ENCODE measurements at regions not wholly inside any gene's neighbourhood (a gene's known extent, or its start where the extent isn't known, plus 50 kb on each side); places are given as distances from the start of the nearest gene placed in this dataset.

- Histone ChIP-seq H3K9me3 (ENCODE audit: control insufficient read depth, insufficient read depth, low read length) (no peaks in the 10 kb centered on the region), H3K4me2 (ENCODE audit: low read length) (no peak overlapping the region), H3F3A (ENCODE audit: control insufficient read depth, insufficient read depth) (no peaks in the 10 kb centered on the region), H3K27me3 (ENCODE audit: control insufficient read depth, low read length) (no peaks in the 10 kb centered on the region; the same call in 1 of the 2 replicates), H3K27ac (ENCODE audit: low read depth, low read length) (no peak overlapping the region), H3K9me2 (replicated peaks; ENCODE audit: control insufficient read depth, low read length) (no peaks in the 10 kb centered on the region), H3K4me1 (ENCODE audit: control insufficient read depth, low read length) (peaks cover 4% of the 10 kb centered on the region; the same call in 1 of the 2 replicates), H4K20me1 (ENCODE audit: control insufficient read depth, insufficient read depth, low read depth, low read length) (no peaks in the 10 kb centered on the region), H3K4me3 (ENCODE audit: low read length) (no peak overlapping the region), H3K79me2 (ENCODE audit: control insufficient read depth, low read length) (no peaks in the 10 kb centered on the region), H3K36me3 (ENCODE audit: control insufficient read depth, low read length) (no peaks in the 10 kb centered on the region)
- no peak for TF ChIP-seq CTCF (IDR thresholded peaks at IDR 0.05; ENCODE audit: low read depth, low read length, poor library complexity, severe bottlenecking)
- TF ChIP-seq EZH2phosphoT487 (IDR thresholded peaks at IDR 0.05; ENCODE audit: borderline replicate concordance, low read length) = no peak
Observed at GRCh38 chr5:135218790-135219568, 180.1 kb downstream of the MACROH2A1 start.

GRCh38 chr5:135218486-135218755 is 180.6 kb downstream of the MACROH2A1 start:
- H3K9me3 ChIP-seq (ENCODE audit: control insufficient read depth, insufficient read depth, low read length) = no peaks in the 10 kb centered on the region
- no peak overlapping the region for H3K4me3 ChIP-seq (ENCODE audit: low read length)
- TF ChIP-seq CTCF (IDR thresholded peaks at IDR 0.05; ENCODE audit: low read depth, low read length, poor library complexity, severe bottlenecking) (no peak), EZH2phosphoT487 (IDR thresholded peaks at IDR 0.05; ENCODE audit: borderline replicate concordance, low read length) (no peak)
- H3K4me2 ChIP-seq (ENCODE audit: low read length) = no peak overlapping the region
- H4K20me1 ChIP-seq (ENCODE audit: control insufficient read depth, insufficient read depth, low read depth, low read length) = no peaks in the 10 kb centered on the region
- no peaks in the 10 kb centered on the region for H3F3A ChIP-seq (ENCODE audit: control insufficient read depth, insufficient read depth)
- no peaks in the 10 kb centered on the region for H3K36me3 ChIP-seq (ENCODE audit: control insufficient read depth, low read length)
- H3K4me1 ChIP-seq (ENCODE audit: control insufficient read depth, low read length) = no peaks in the 10 kb centered on the region
- no peak overlapping the region for H3K27ac ChIP-seq (ENCODE audit: low read depth, low read length)
- H3K9me2 ChIP-seq (replicated peaks; ENCODE audit: control insufficient read depth, low read length) = no peaks in the 10 kb centered on the region
- H3K79me2 ChIP-seq (ENCODE audit: control insufficient read depth, low read length) = no peaks in the 10 kb centered on the region
- H3K27me3 ChIP-seq (ENCODE audit: control insufficient read depth, low read length) = no peaks in the 10 kb centered on the region; the same call in 1 of the 2 replicates

GRCh38 chr5:135217669-135218485 is 181.2 kb downstream of the MACROH2A1 start:
- Histone ChIP-seq H3K36me3 (ENCODE audit: control insufficient read depth, low read length) (no peaks in the 10 kb centered on the region), H3F3A (ENCODE audit: control insufficient read depth, insufficient read depth) (no peaks in the 10 kb centered on the region), H3K4me3 (ENCODE audit: low read length) (no peak overlapping the region), H3K27me3 (ENCODE audit: control insufficient read depth, low read length) (no peaks in the 10 kb centered on the region; the same call in 1 of the 2 replicates), H3K4me1 (ENCODE audit: control insufficient read depth, low read length) (no peaks in the 10 kb centered on the region), H3K27ac (ENCODE audit: low read depth, low read length) (no peak overlapping the region), H3K9me3 (ENCODE audit: control insufficient read depth, insufficient read depth, low read length) (no peaks in the 10 kb centered on the region), H3K79me2 (ENCODE audit: control insufficient read depth, low read length) (no peaks in the 10 kb centered on the region), H4K20me1 (ENCODE audit: control insufficient read depth, insufficient read depth, low read depth, low read length) (no peaks in the 10 kb centered on the region), H3K9me2 (replicated peaks; ENCODE audit: control insufficient read depth, low read length) (no peaks in the 10 kb centered on the region), H3K4me2 (ENCODE audit: low read length) (no peak overlapping the region)
- TF ChIP-seq CTCF (IDR thresholded peaks at IDR 0.05; ENCODE audit: low read depth, low read length, poor library complexity, severe bottlenecking) = peak; percentile 54
- TF ChIP-seq EZH2phosphoT487 (IDR thresholded peaks at IDR 0.05; ENCODE audit: borderline replicate concordance, low read length) = no peak
